ENCODE measurements at regions not wholly inside any gene's neighbourhood (a gene's known extent, or its start where the extent isn't known, plus 50 kb on each side); places are given as distances from the start of the nearest gene placed in this dataset.

- DNase-seq: no peak
Measured at GRCh38 chr2:16327326-16327725, 338.3 kb downstream of the CYRIA start.

- DNase-seq: peak; percentile 19
Measured at GRCh38 chr2:16326711-16327300, 338.8 kb downstream of the CYRIA start.

- no peak for DNase-seq
Measured at GRCh38 chr2:16325976-16326510, 339.6 kb downstream of the CYRIA start.

- no peak for DNase-seq
Measured at GRCh38 chr2:16325016-16325975, 340.3 kb downstream of the CYRIA start.

GRCh38 chr2:16324544-16324937 lies 341.1 kb downstream of the CYRIA start:
- no peak for DNase-seq

GRCh38 chr2:16323551-16324543 lies 341.8 kb downstream of the CYRIA start:
- no peak for DNase-seq

- DNase-seq: no peak
Measured at GRCh38 chr2:16323126-16323520, 342.5 kb downstream of the CYRIA start.

GRCh38 chr2:16322308-16323125 lies 343.1 kb downstream of the CYRIA start:
- peak; percentile 28 for DNase-seq

- DNase-seq: no peak
Measured at GRCh38 chr2:16321872-16322271, 343.8 kb downstream of the CYRIA start.

- DNase-seq: no peak
Measured at GRCh38 chr2:16321256-16321655, 344.4 kb downstream of the CYRIA start.

- DNase-seq: no peak
Measured at GRCh38 chr2:16320716-16321115, 344.9 kb downstream of the CYRIA start.

- no peak for DNase-seq
Measured at GRCh38 chr2:16319551-16320121, 346.0 kb downstream of the CYRIA start.

GRCh38 chr2:16318474-16319195 lies 347.0 kb downstream of the CYRIA start:
- no peak for DNase-seq

GRCh38 chr2:16318051-16318450 lies 347.6 kb downstream of the CYRIA start:
- no peak for DNase-seq

- no peak for DNase-seq
Measured at GRCh38 chr2:16317211-16317830, 348.3 kb downstream of the CYRIA start.

GRCh38 chr2:16316456-16317210 lies 349.0 kb downstream of the CYRIA start:
- DNase-seq: no peak

- DNase-seq: no peak
Measured at GRCh38 chr2:16315908-16316307, 349.7 kb downstream of the CYRIA start.

GRCh38 chr2:16315458-16315835 lies 350.2 kb downstream of the CYRIA start:
- no peak for DNase-seq

GRCh38 chr2:16314691-16315457 lies 350.8 kb downstream of the CYRIA start:
- DNase-seq: no peak
